GM23248 (cell line): ENCODE measurements at regions not wholly inside any gene's neighbourhood (a gene's known extent, or its start where the extent isn't known, plus 50 kb on each side); places are given as distances from the start of the nearest gene placed in this dataset.

ENCODE experiments used
- EZH2 ChIP-seq: fragments of 200-600 bp; sonication (generic); IDR thresholded peaks from 2 replicates; pipeline ENCODE4 v1.6.1; 2018; ENCODE audit warnings: antibody characterized with exemption, mild to moderate bottlenecking; ENCODE audit not compliant: insufficient read depth, poor library complexity, severe bottlenecking
- EZH2phosphoT487 ChIP-seq: fragments of 200-600 bp; sonication (generic); IDR thresholded peaks from 2 replicates; pipeline ENCODE4 v1.6.1; 2018; ENCODE audit warnings: antibody characterized with exemption, moderate library complexity, mild to moderate bottlenecking, low read depth; ENCODE audit not compliant: insufficient read depth

- TF ChIP-seq EZH2phosphoT487 (no peak), EZH2 (no peak)
These were observed 1228.1 kb upstream of the GYPC start for GRCh38 chr2:125427721-125428315.
